Urinary bladder (tissue), 3 donors: ENCODE measurements at regions not wholly inside any gene's neighbourhood (a gene's known extent, or its start where the extent isn't known, plus 50 kb on each side); places are given as distances from the start of the nearest gene placed in this dataset.
"Not testable (repeated sequence)": the region's sequence is repeated elsewhere in the genome, so short reads cannot be mapped to it uniquely, and the experiment has no call there.

Source experiments
- DNase-seq: peaks from one replicate; pipeline ENCODE4 v3.0.0-alpha.2; 2015; ENCODE audit errors: extremely low spot score
- H3K27ac ChIP-seq: one replicate; pipeline ENCODE4 v1.5.1; 2013; ENCODE audit warnings: low read depth, mild to moderate bottlenecking, moderate library complexity
- H3K36me3 ChIP-seq: one replicate; pipeline ENCODE4 v1.6.1; 2013; ENCODE audit warnings: mild to moderate bottlenecking, moderate library complexity; ENCODE audit not compliant: insufficient read depth
- H3K4me1 ChIP-seq: one replicate; pipeline ENCODE4 v1.6.1; 2013; ENCODE audit warnings: mild to moderate bottlenecking, moderate library complexity; ENCODE audit not compliant: insufficient read depth
- H3K4me3 ChIP-seq: one replicate; pipeline ENCODE4 v1.5.1; 2013; ENCODE audit warnings: low read depth, low read length
- whole genome bisulfite sequencing: extraction: QIAGEN DNeasy Blood & Tissue Kit; methylation state at CpG from one replicate; pipeline ENCODE4 v1.1.7; 2013; 5-methylcytosine and 5-hydroxymethylcytosine counted together
- donor health status: healthy with polysubstance abuse.
- donor health status: healthy.

DNA sequence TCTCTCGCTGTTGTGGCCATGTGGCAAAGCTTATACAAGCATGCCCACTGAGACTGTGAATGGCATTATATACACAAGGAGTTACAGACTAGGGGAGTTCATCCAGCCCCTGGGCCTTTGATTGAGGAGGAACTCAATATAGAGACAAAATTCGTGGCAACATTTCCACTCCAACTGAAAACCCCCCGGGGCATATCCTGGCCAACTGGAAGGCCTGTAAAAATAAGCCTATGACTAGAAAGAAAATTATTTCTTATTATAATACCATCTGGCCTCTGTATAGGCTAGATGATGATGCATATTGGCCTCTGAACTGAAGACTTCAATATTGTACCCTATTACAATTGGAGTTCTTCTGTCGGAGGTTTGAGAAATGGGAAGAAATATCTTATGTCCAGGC, 175.5 kb upstream of the GJE1 start:
- Histone ChIP-seq H3K4me1 (no peaks in the 10 kb centered on the region), H3K4me3 (no peak overlapping the region), H3K27ac (no peak overlapping the region), H3K36me3 (no peaks in the 10 kb centered on the region)
- DNase-seq: no peak
- 71% methylated on average over 4 of the region's 4 CpGs for WGBS

DNA sequence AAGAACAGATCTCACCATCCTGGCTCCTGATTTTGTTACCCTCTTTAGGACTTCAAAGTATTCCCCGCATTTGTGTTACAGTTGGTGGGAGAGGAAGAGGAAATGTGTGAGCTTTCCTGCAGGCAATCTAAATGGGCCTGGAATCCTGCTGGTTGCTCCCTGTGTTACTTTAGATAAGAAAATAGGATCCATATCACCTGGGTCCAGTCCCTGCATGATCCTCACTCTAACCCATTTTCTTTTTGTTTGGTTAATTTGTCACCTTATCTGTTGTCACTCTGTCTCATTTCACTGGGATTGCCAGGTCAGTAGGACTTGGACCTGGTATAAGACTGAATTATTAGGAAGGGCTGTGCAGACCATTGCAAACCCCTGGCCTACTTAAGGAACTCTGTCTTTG, 175.9 kb upstream of the GJE1 start:
- 70% methylated on average over 1 of the region's 1 CpG for WGBS

DNA sequence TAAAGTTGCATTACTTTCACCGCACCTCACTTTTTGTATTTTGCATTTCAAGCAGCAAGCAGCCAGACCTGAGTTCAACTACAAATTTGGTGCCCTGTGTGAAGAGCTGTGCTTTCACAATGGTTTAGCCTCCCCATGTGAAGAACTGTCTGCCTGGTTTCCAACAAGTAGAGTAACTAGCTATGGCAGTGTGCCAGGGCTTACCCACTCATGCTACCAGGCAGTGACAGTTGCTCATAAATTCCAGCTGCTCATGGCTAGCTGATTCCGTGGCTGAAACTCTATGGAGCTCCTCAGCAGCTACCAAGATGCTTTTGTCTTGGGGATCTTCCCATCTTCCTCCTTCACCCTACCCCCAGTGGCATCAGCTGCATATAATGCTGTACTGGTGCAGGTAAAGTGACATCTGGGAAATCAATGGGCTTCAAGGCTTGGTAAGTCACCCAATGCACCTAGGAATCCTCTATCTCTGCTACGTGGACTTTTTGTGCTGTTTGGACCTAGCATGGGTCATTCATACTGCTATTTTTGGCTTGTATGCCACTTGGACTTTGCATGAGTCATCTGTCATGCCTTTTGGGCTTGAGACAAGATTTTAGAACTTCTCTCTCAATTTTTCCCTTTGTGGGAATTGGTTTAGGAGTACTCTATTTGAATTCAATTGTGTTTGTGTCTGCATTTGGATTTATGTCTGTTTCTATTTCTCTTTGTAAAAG, 176.5 kb upstream of the GJE1 start:
- H3K4me1 ChIP-seq: no peaks in the 10 kb centered on the region
- no peak for DNase-seq
- H3K27ac ChIP-seq: no peak overlapping the region
- H3K36me3 ChIP-seq: no peaks in the 10 kb centered on the region
- WGBS: 62% methylated on average over 3 of the region's 3 CpGs
- H3K4me3 ChIP-seq: no peak overlapping the region

More for the DNA sequence above, 175.9 kb upstream of the GJE1 start:
- no peak for DNase-seq
- Histone ChIP-seq H3K4me1 (no peaks in the 10 kb centered on the region), H3K4me3 (no peak overlapping the region), H3K36me3 (no peaks in the 10 kb centered on the region), H3K27ac (no peak overlapping the region)

DNA sequence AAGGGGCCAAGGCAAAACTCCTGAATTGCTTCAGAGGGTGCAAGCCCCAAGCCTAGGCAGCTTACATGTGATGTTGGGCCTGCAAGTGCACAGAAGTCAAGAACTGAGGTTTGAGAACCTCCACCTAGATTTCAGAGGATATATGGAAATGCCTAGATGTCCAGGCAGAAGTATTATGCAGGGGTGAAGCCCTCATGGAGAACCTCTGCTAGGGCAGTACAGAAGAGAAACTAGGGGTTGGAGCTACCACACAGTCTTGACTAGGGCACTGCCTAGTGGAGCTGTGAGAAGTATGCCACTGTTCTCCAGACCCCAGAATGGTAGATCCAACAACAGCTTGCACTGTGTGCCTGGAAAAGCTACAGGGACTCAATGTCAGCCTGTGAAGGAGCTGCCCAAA, 179.7 kb upstream of the GJE1 start:
- H3K4me3 ChIP-seq: no peak overlapping the region
- H3K27ac ChIP-seq: no peak overlapping the region
- no peaks in the 10 kb centered on the region for H3K36me3 ChIP-seq
- no peaks in the 10 kb centered on the region for H3K4me1 ChIP-seq
- DNase-seq: no peak

DNA sequence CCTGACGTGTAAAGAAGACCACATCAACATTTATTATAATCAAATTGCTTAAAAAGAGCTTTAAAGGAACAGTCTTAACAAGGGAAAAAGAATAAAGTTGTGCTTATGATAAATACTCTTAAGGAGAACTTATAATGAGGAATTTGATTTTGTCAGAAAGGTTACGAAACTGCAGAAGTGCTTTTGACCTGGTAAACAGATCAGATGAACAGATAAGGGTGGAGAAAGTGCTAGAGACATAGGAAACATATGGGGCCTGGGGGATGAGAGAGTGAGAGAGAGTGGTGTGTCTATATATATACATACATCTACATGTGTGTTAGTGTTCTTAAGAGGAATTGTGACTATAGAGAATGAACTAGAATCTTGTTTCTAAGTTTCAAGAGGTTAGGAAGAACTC, 186.2 kb upstream of the GJE1 start:
- no peaks in the 10 kb centered on the region for H3K36me3 ChIP-seq
- H3K27ac ChIP-seq: no peak overlapping the region
- 32% methylated on average over 2 of the region's 2 CpGs for WGBS
- no peak for DNase-seq
- no peaks in the 10 kb centered on the region for H3K4me1 ChIP-seq
- no peak overlapping the region for H3K4me3 ChIP-seq

DNA sequence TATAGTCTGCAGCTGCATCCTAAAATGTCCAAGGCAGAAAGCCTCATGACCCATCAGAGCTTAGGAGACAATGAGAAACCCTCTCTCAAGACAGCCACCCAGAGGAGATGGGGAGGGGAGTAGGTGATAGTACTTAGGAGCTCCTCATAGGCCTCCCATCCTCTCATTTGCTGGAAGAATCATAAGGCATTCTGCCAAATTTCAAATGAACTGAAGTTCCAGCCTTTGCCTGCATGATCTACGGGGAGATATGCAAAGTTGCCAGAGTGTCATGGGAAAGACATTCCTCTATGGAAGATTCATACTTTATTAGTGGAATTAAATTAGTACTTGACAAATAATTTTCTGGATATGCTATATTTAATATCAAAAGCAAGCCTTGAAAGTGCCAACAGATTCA, 194.1 kb upstream of the GJE1 start:
- WGBS: 85% methylated on average over 1 of the region's 1 CpG
- Histone ChIP-seq H3K27ac (no peak overlapping the region), H3K36me3 (no peaks in the 10 kb centered on the region), H3K4me1 (no peaks in the 10 kb centered on the region), H3K4me3 (no peak overlapping the region)
- no peak for DNase-seq

DNA sequence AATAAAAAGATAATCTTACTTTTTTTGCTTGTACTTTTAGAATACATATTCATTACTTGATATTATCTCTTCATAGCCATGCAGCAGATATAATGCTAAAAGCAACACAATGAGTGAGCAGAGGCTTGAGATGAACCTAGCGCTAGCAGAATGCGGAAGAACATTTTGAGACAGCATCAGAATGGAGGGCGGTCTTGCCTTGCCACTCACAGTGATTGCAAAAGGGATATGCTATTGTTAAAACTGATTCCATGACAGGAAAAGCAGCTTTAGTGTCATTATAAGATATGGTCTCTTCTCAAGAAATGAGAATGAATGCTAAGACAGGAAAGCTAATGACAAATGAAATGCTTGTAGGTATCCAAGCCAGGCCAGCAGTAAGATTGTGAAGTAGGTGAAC, 200.0 kb upstream of the GJE1 start:
- H3K4me3 ChIP-seq: no peak overlapping the region
- no peak for DNase-seq
- no peaks in the 10 kb centered on the region for H3K36me3 ChIP-seq
- no peaks in the 10 kb centered on the region for H3K4me1 ChIP-seq
- 80% methylated on average over 3 of the region's 3 CpGs for WGBS
- H3K27ac ChIP-seq: no peak overlapping the region

DNA sequence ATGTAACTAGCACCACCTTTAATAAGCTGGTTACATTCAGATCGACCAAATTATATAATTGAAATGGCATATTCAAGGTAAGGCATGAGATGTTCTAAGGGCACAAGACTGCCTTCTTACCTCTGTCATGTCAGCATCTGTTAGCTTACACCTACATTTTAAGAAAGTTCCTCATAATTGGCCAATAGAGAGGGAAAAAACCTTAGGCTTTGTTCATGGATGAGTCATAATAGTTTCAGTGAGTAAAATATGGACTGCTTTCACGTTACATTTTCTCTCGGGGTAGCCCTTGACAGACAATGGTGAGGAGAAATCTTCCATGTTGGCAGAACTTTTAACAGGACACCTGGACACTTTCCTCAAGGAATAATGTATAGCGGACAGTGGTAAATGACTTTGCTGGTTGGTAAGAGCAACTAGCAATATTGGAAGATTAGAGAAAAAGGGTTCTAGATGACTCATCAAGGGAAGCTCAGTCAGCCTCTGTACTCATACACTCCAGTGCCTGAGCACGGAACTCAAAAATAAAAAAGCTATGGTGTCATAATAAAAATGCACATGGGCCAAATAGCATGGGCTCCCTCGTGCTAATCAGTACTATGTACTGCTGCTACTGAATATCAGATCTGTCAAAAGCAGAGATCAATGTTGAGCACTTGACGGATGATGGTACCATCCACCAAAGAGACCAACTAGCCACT, 206.4 kb upstream of the GJE1 start:
- not testable (repeated sequence) for H3K27ac ChIP-seq, DNase-seq, H3K4me3 ChIP-seq, H3K36me3 ChIP-seq, H3K4me1 ChIP-seq
- WGBS: 72% methylated on average over 4 of the region's 7 CpGs

DNA sequence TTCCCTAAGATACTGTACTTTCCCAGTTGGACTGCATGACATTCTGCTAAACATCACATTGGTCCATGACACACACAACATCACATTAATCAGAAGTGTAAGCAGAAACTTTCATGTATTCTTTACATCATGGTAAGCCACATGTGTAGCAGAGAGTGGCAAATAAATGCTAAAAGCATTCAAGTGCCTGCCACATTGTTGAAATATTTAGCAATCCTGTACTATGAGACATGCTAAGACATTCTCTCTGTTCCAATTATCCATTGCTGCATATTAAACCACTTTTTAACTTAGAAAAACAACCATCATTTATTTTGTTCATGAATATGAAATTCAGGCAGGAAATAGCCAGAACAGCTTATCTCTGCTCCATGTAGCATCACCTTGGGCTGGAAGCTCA, 207.7 kb upstream of the GJE1 start:
- DNase-seq: no peak
- H3K36me3 ChIP-seq: no peaks in the 10 kb centered on the region
- no peak overlapping the region for H3K27ac ChIP-seq
- H3K4me1 ChIP-seq: no peaks in the 10 kb centered on the region
- H3K4me3 ChIP-seq: no peak overlapping the region

DNA sequence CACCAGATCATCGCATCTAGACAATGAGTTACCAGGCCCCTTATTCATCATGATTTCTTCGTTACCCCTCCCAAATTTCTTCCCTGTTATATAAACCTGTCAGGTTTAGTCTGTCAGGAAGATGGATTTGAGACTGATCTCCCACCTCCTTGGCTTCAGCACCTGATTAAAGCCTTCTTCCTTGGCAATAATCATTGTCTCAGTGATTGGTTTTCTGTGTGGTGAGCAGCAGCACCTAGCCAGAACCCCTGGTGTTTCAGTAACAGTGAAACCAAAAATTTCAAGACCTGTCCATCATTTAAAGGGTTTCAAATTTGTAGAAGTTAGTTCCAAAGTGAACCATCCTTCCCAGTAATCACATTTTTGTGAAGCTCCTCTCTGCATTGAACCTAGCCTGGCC, 209.8 kb upstream of the GJE1 start:
- Histone ChIP-seq H3K4me3 (no peak overlapping the region), H3K27ac (no peak overlapping the region), H3K36me3 (no peaks in the 10 kb centered on the region), H3K4me1 (no peaks in the 10 kb centered on the region)
- WGBS: 87% methylated on average over 2 of the region's 2 CpGs
- no peak for DNase-seq

DNA sequence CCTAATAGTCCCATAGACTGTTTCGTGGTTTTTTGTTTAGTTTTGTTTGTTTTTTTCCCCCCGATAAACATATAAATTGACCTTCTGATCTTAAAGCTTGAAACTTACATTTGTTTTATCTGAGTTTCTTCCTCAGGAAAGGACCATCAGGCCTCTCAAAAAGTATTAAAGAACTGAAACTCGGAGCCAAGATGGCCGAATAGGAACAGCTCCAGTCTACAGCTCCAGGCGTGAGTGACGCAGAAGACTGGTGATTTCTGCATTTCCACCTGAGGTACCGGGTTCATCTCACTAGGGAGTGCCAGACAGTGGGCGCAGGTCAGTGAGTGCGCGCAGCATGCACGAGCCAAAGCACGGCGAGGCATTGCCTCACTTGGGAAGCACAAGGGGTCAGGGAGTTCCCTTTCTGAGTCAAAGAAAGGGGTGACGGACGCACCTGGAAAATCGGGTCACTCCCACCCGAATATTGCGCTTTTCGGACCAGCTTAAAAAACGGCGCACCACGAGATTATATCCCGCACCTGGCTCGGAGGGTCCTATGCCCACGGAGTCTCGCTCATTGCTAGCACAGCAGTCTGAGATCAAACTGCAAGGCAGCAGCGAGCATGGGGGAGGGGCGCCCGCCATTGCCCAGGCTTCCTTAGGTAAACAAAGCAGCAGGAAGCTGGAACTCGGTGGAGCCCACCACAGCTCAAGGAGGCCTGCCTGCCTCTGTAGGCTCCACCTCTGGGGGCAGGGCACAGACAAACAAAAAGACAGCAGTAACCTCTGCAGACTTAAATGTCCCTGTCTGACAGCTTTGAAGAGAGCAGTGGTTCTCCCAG, 215.8 kb upstream of the GJE1 start:
- H3K27ac ChIP-seq, H3K36me3 ChIP-seq, DNase-seq, H3K4me1 ChIP-seq, H3K4me3 ChIP-seq: not testable (repeated sequence)
- WGBS: 88% methylated on average over 26 of the region's 30 CpGs

DNA sequence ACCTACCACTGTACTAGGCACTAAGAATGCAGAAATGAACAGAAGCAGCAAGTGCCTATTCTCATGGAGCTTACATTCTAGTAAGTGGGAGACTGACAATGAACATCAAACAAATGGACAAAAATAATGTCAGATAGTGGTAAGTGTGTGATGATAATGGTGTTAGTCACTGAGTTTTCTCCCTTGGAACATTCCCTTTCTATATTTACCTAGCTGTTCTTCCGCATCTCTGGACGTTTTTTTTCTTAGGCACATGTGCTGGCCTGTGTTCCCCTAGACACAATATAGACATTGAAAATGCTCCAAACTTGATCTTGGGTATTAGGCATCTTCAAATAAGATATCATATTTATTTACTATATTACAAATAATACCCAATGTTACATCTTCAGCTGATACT, 218.1 kb upstream of the GJE1 start:
- no peak overlapping the region for H3K4me3 ChIP-seq
- WGBS: 82% methylated on average over 2 of the region's 2 CpGs
- no peak for DNase-seq

DNA sequence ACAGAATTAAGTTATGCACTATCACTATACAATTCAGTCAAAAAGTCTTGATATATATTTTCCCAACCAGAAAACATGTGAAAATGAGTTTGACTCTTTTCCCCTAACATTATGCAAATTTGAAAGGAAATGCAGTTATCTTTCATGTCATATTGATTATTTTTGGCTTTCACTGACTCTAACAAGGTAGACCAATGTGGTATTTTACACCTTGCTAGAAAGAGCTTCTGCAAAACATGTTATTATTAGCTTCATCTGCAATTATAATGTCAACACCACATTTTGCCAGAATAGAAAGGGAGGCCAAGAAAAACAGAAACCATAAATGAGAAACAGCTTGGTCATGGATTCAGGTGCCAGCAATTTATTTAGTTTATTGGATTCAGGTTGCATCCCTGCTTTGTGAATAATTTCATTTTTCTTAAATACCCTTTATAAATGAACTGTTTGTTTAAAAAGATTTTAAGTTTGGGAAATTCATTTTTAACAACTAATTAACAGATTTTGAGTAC, 226.1 kb upstream of the GJE1 start:
- H3K27ac ChIP-seq: no peak overlapping the region
- DNase-seq: no peak
- H3K4me3 ChIP-seq: no peak overlapping the region
- no peaks in the 10 kb centered on the region for H3K36me3 ChIP-seq
- H3K4me1 ChIP-seq: no peaks in the 10 kb centered on the region

More for the DNA sequence above, 218.1 kb upstream of the GJE1 start:
- Histone ChIP-seq H3K27ac (no peak overlapping the region), H3K4me1 (no peaks in the 10 kb centered on the region), H3K36me3 (no peaks in the 10 kb centered on the region)

DNA sequence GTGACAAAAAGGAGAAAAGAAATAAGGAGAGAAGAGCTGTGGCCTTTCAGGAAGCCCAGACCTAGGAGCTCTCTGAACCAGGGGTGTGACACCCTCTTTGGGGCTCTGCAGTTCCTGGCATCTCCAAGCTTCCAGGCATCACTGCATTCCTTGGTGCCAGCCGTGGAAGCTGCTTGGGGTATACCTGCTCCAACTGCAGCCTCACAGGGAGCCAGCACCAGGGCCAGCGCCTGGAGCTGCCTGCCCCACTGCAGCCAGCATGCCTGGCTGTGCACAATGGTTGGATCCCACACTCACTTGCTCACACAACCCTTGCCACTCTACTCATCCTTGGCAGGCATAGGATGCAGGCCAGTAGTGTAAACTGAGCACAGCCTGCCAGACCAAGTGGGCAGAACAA, 242.1 kb upstream of the GJE1 start:
- WGBS: 76% methylated on average over 2 of the region's 2 CpGs
- H3K27ac ChIP-seq: no peak overlapping the region
- no peak overlapping the region for H3K4me3 ChIP-seq
- H3K36me3 ChIP-seq: no peaks in the 10 kb centered on the region
- H3K4me1 ChIP-seq: no peaks in the 10 kb centered on the region
- DNase-seq: no peak
